GM18511 (cell line): ENCODE measurements at regions not wholly inside any gene's neighbourhood (a gene's known extent, or its start where the extent isn't known, plus 50 kb on each side); places are given as distances from the start of the nearest gene placed in this dataset.

Source experiments
- ATAC-seq: cut with Tn5 transposase; IDR thresholded peaks from one replicate; pipeline ENCODE4 v1.9.1; 2021; ENCODE audit warnings: mild to moderate bottlenecking, moderate library complexity; ENCODE audit not compliant: unreplicated experiment

DNA sequence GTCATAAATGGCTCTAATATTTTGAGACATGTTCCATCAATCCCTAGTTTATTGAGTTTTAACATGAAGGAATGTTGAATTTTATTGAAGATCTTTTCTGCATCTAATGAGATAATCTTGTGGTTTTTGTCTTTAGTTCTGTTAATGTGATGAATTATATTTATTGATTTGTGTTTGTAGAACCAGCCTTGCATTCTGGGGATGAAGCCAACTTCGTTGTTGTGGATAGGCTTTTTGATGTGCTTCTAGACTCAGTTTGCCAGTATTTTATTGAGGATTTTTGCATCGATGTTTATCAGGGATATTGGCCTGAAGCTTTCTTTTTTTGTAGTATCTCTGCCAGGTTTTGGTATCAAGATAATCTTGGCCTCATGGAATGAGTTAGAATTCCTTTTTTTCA, 72.0 kb upstream of the CD96 start:
- no peak for ATAC-seq

DNA sequence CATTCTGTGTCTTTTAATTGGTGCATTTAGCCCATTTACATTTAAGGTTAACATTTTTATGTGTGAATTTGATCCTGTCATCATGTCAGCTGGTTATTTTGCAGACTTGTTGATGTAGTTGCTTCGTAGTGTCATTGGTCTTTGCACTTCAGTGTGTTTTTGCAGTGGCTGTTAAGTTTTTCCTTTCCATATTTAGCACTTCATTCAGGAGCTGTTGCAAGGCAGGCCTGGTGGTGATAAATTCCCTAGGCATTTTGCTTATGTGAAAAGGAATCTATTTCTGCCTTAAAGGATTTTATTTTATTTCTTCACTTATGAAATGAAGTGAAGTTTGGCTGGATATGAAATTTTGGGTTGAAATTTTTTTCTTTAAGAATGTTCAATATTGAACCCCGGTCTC, 70.2 kb upstream of the CD96 start:
- ATAC-seq = no peak

DNA sequence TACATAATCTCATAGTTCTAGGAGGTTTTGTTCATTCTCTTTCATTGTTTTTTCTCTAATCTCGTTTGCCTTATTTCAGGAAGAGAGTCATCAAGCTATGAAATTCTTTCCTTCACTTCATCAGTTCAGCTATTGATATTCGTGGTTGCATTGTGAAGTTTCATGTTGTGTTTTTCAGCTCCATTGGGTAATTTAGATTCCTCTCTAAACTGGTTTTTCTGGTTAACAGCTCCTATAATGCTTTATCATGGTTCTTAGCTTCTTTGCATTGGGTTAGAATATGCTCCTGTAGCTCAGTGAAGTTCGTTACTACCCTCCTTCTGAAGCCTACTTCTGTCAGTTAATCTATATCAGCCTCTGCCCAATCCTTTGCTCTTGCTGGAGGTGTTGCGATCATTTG, 69.4 kb upstream of the CD96 start:
- ATAC-seq = no peak

DNA sequence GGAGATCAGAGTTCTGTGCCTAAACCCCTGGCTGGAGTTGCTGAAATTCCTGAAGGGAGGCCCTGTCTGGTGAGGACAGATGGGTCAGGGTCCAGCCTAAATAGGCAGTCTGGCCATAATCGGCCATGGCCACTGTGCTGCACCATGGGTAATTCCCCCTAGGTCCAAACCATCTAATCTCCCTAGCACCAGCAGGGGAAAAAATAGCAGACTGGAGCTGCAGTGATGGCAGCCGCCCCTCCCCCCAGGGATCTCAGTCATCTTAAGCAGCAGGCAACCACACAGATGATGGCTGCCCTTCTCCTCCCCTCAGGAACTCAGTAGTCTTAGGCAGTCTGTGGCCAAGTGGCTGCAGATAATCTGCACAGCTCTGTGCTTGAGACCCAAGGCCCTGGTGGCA, 68.4 kb upstream of the CD96 start:
- no peak for ATAC-seq

DNA sequence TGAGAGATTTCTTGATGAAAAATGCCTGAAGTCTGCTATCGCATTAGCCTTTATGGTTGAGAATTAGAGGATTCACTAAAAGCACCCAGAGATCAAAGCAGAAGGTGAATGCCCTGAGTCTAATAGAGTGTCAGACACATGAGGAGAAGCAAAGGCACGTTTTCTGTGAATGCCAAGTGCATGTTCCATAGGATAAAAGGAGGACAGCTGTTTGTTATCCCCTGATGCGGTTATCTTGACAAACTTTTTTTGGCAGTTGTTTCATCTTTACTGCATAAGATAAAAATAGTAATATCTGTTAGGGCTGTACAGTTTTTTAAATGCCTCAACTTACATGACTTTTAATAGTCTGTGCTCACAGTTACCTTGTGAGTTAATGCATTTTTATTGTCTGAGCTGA, 65.3 kb upstream of the CD96 start:
- ATAC-seq = no peak

DNA sequence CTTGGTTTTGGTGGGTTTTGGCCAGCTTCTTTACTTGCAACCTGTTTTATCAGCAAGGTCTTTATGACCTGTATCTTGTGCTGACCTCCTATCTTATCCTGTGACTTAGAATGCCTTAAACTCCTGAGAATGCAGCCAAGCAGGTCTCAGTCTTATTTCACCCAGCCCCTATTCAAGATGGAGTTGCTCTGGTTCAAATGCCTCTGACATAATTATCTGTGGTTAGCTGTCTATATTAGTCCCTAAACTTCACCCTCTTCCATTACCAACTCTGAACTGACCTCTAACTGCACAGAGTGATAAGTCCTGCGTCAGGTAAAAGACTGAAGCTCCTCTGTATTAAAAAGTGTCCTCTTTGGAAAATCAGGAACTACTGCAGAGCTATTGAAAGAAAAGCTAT, 61.9 kb upstream of the CD96 start:
- no peak for ATAC-seq

DNA sequence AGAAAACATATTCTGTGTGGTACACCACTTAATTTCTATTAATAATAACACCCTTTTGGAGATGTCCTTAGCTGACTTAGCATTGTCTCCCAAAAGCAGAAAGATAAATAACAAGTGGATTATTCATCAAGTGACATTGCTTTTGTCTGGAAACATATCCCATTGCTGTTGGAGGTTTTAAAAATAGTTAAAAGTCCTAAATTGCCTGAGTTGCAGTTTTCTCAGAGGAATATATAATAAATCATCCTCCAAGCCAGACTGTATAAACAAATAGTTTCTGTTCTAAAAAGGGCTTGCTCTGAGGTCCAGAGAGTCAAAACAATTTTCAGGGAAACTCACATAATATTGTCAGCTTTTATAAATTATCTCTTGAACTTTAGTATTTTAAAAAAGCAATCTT, 60.4 kb upstream of the CD96 start:
- no peak for ATAC-seq

DNA sequence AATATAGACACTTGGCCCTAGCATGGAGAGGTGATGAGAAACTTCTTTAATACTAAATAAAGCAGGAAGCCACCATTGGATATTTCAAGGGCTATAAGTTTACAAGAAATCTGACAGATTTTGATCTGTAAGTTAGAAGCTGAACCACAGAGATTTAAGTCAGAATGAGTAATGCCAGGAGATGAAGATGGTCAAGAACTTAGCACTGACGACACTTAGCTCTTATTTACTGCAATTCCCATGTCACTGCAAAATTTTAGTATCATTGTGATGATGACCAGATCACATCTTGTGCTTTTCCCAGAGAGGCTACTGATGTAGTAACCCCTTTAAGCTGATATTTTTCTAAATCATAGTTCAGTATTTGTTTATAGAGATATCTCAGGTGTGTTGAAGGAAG, 59.4 kb upstream of the CD96 start:
- ATAC-seq = no peak

DNA sequence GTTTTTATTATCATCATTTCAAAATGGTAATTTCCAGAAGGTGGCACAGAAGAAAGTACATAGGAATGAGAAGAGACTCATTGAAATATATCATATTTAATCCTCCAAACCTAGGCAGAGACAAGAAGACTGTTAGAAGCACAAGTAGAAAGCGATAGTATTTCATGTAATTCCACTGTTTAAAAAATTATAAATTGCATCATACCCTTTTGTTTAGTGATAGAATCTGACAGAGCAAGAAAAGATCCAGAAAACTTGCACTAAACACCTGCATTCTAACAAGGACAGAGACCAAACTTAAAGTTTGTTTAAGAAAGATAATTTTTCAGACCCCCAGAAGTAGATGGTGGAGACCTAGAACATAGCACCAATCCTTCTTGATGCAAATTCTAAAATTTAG, 56.9 kb upstream of the CD96 start:
- no peak for ATAC-seq
